ENCODE measurements at regions not wholly inside any gene's neighbourhood (a gene's known extent, or its start where the extent isn't known, plus 50 kb on each side); places are given as distances from the start of the nearest gene placed in this dataset.

- Mint-ChIP-seq H3K4me3 (no peak overlapping the region), H3K27ac (no peak overlapping the region), H3K27me3 (ENCODE audit: insufficient read depth) (peaks cover 96% of the 10 kb centered on the region), H3K36me3 (ENCODE audit: low read depth) (no peaks in the 10 kb centered on the region), H3K9me3 (no peaks in the 10 kb centered on the region), H3K4me1 (peaks cover 16% of the 10 kb centered on the region)
- Histone ChIP-seq H3K4me3 (ENCODE audit: low read length) (no peak overlapping the region), H3K9me3 (ENCODE audit: control insufficient read depth, low read length) (no peaks in the 10 kb centered on the region), H3K36me3 (ENCODE audit: control insufficient read depth, insufficient read depth, low read length) (no peaks in the 10 kb centered on the region), H3K9ac (ENCODE audit: extremely low read depth, low read length, poor library complexity, severe bottlenecking) (no peak overlapping the region), H3K4me1 (ENCODE audit: control insufficient read depth, insufficient read depth, low read length) (peaks cover 9% of the 10 kb centered on the region), H3K27ac (ENCODE audit: low read depth, low read length) (no peak overlapping the region), H3K27me3 (ENCODE audit: control insufficient read depth, insufficient read depth, low read length, poor library complexity, severe bottlenecking) (peaks cover 99% of the 10 kb centered on the region)
- WGBS, 2 experiments (ENCODE audit: insufficient coverage in 1 of 2, insufficient read length in 1 of 2): 61 to 77% methylated on average over 4 of the region's 4 CpGs
- no peak for DNase-seq
- TF ChIP-seq, protein P1, sequence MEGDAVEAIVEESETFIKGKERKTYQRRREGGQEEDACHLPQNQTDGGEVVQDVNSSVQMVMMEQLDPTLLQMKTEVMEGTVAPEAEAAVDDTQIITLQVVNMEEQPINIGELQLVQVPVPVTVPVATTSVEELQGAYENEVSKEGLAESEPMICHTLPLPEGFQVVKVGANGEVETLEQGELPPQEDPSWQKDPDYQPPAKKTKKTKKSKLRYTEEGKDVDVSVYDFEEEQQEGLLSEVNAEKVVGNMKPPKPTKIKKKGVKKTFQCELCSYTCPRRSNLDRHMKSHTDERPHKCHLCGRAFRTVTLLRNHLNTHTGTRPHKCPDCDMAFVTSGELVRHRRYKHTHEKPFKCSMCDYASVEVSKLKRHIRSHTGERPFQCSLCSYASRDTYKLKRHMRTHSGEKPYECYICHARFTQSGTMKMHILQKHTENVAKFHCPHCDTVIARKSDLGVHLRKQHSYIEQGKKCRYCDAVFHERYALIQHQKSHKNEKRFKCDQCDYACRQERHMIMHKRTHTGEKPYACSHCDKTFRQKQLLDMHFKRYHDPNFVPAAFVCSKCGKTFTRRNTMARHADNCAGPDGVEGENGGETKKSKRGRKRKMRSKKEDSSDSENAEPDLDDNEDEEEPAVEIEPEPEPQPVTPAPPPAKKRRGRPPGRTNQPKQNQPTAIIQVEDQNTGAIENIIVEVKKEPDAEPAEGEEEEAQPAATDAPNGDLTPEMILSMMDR (conservative IDR thresholded peaks at IDR 0.05): no peak
These were observed 65.2 kb upstream of the TMEM33 start for GRCh38 chr4:41870035-41870434.

GRCh38 chr4:41866799-41867677 is 68.2 kb upstream of the TMEM33 start:
- no peak overlapping the region for H3K27ac ChIP-seq (ENCODE audit: low read depth, low read length)
- no peak overlapping the region for H3K9ac ChIP-seq (ENCODE audit: extremely low read depth, low read length, poor library complexity, severe bottlenecking)
- Mint-ChIP-seq H3K36me3 (ENCODE audit: low read depth) (no peaks in the 10 kb centered on the region), H3K4me3 (peak overlapping the region; percentile 42), H3K27ac (no peak overlapping the region), H3K9me3 (no peaks in the 10 kb centered on the region), H3K27me3 (ENCODE audit: insufficient read depth) (peaks cover 96% of the 10 kb centered on the region), H3K4me1 (peaks cover 16% of the 10 kb centered on the region)
- peak overlapping the region; percentile 65 for H3K4me3 ChIP-seq (ENCODE audit: low read length)
- H3K4me1 ChIP-seq (ENCODE audit: control insufficient read depth, insufficient read depth, low read length): peaks cover 4% of the 10 kb centered on the region
- peak; percentile 83 for DNase-seq
- peaks cover 99% of the 10 kb centered on the region for H3K27me3 ChIP-seq (ENCODE audit: control insufficient read depth, insufficient read depth, low read length, poor library complexity, severe bottlenecking)
- TF ChIP-seq, protein P1 (conservative IDR thresholded peaks at IDR 0.05): no peak
- WGBS, 2 experiments (ENCODE audit: insufficient coverage in 1 of 2, insufficient read length in 1 of 2): 0 to 1% methylated on average over 15 to 55 of the region's 55 CpGs
- H3K36me3 ChIP-seq (ENCODE audit: control insufficient read depth, insufficient read depth, low read length): no peaks in the 10 kb centered on the region
- no peaks in the 10 kb centered on the region for H3K9me3 ChIP-seq (ENCODE audit: control insufficient read depth, low read length)

- peaks cover 99% of the 10 kb centered on the region for H3K27me3 ChIP-seq (ENCODE audit: control insufficient read depth, insufficient read depth, low read length, poor library complexity, severe bottlenecking)
- WGBS, 2 experiments (ENCODE audit: insufficient coverage in 1 of 2, insufficient read length in 1 of 2): 3 to 4% methylated on average over 23 to 41 of the region's 42 CpGs
- DNase-seq: peak; percentile 71
- no peaks in the 10 kb centered on the region for H3K9me3 Mint-ChIP-seq
- no peak overlapping the region for H3K9ac ChIP-seq (ENCODE audit: extremely low read depth, low read length, poor library complexity, severe bottlenecking)
- peak overlapping the region; percentile 42 for H3K4me3 Mint-ChIP-seq
- H3K27me3 Mint-ChIP-seq (ENCODE audit: insufficient read depth): peaks cover 95% of the 10 kb centered on the region
- H3K36me3 ChIP-seq (ENCODE audit: control insufficient read depth, insufficient read depth, low read length): no peaks in the 10 kb centered on the region
- peak overlapping the region; percentile 65 for H3K4me3 ChIP-seq (ENCODE audit: low read length)
- H3K36me3 Mint-ChIP-seq (ENCODE audit: low read depth): no peaks in the 10 kb centered on the region
- H3K27ac Mint-ChIP-seq: no peak overlapping the region
- TF ChIP-seq, protein P1 (conservative IDR thresholded peaks at IDR 0.05): no peak
- H3K27ac ChIP-seq (ENCODE audit: low read depth, low read length): no peak overlapping the region
- H3K4me1 Mint-ChIP-seq: peaks cover 16% of the 10 kb centered on the region
- no peaks in the 10 kb centered on the region for H3K9me3 ChIP-seq (ENCODE audit: control insufficient read depth, low read length)
- peaks cover 4% of the 10 kb centered on the region for H3K4me1 ChIP-seq (ENCODE audit: control insufficient read depth, insufficient read depth, low read length)
These were observed 69.0 kb upstream of the TMEM33 start for GRCh38 chr4:41865981-41866798.
